22Rv1 (cell line): ENCODE measurements at regions not wholly inside any gene's neighbourhood (a gene's known extent, or its start where the extent isn't known, plus 50 kb on each side); places are given as distances from the start of the nearest gene placed in this dataset.

ENCODE experiments used
- H3K27ac ChIP-seq: fragments of 450-650 bp; 2 replicates; pipeline ENCODE4 v1.5.1; 2017
- ZFX ChIP-seq: fragments of 450-650 bp; IDR thresholded peaks from 2 replicates; pipeline ENCODE4 v1.6.1; 2017; ENCODE audit warnings: antibody characterized with exemption, borderline replicate concordance
- TF ChIP-seq, protein P1 (sequence below): fragments of 450-650 bp; IDR thresholded peaks from 2 replicates; pipeline ENCODE4 v1.5.1; 2017; ENCODE audit warnings: mild to moderate bottlenecking

- H3K27ac ChIP-seq = no peak overlapping the region
- no peak for TF ChIP-seq ZFX
- TF ChIP-seq, protein P1, sequence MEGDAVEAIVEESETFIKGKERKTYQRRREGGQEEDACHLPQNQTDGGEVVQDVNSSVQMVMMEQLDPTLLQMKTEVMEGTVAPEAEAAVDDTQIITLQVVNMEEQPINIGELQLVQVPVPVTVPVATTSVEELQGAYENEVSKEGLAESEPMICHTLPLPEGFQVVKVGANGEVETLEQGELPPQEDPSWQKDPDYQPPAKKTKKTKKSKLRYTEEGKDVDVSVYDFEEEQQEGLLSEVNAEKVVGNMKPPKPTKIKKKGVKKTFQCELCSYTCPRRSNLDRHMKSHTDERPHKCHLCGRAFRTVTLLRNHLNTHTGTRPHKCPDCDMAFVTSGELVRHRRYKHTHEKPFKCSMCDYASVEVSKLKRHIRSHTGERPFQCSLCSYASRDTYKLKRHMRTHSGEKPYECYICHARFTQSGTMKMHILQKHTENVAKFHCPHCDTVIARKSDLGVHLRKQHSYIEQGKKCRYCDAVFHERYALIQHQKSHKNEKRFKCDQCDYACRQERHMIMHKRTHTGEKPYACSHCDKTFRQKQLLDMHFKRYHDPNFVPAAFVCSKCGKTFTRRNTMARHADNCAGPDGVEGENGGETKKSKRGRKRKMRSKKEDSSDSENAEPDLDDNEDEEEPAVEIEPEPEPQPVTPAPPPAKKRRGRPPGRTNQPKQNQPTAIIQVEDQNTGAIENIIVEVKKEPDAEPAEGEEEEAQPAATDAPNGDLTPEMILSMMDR = no peak
Measured at GRCh38 chr14:26070443-26070842, 527.4 kb downstream of the NOVA1 start.

DNA sequence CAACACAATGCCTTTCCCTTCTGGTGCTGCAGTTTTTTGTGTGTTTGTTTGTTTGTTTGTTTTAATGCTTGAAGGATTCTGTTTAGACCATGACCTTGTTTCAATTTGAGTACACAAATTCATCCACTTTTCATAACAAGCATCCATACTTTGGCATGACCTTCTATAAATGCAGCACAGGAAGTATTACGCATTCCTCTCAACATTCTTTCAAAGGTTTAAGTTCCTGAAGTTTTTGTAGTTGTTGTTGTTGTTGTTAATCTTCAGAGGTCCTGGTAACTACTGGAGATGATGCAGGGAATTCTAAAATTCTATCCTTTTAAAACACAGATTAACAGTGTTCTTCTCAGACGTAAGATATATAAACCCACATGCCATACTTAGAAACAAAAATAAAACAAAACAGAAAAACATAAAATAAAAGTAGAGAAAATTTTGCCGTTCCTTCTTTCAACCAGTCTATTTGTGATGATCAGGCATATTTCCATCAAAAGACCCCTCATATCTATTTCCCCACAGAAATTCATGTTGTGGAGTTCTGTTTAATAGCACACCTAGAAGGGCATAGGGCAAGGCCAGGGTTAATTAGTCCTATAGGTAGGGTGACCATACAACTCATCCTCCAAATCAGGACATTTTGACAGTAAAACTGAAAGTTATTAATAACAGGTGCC lies 529.9 kb downstream of the NOVA1 start:
- no peak overlapping the region for H3K27ac ChIP-seq
- TF ChIP-seq ZFX = no peak
- TF ChIP-seq, protein P1 = no peak

- H3K27ac ChIP-seq = no peak overlapping the region
- no peak for TF ChIP-seq ZFX
- TF ChIP-seq, protein P1 = no peak
Measured at GRCh38 chr14:26067341-26067740, 530.5 kb downstream of the NOVA1 start.

DNA sequence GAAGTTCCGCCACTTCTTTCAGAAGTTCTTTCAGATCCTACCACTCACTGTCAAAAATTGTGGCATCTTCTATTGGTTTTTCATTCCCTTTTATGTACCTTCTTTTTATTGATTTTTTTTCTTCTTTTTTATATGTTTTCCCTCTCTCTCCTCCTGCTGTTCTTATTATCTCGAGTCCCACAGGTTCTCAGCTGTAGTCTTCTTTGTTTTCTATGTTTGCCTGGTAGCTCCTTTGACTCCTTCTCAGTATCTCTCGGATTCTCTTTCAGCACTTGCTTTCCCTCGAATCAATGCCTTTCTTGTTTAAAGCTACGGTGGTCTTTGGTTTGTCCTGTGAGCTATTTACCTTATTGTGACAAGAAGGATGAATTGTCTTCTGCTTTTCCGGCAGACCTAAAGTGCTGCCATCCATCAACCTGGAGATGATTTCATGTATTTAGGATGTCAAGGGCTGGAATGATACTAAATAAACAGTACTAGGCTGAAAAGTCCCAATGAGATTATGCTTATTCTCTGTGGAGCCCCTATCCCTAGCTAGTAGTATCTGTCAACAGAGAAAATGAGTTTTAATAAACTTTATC lies 541.7 kb downstream of the NOVA1 start:
- TF ChIP-seq ZFX = no peak
- TF ChIP-seq, protein P1 = no peak
- no peak overlapping the region for H3K27ac ChIP-seq

GRCh38 chr14:26032348-26032747 lies 565.5 kb downstream of the NOVA1 start:
- TF ChIP-seq ZFX = no peak
- TF ChIP-seq, protein P1 = no peak
- H3K27ac ChIP-seq = no peak overlapping the region

- no peak overlapping the region for H3K27ac ChIP-seq
- no peak for TF ChIP-seq ZFX
- TF ChIP-seq, protein P1 = no peak
Measured at GRCh38 chr14:26026384-26026783, 571.4 kb downstream of the NOVA1 start.

DNA sequence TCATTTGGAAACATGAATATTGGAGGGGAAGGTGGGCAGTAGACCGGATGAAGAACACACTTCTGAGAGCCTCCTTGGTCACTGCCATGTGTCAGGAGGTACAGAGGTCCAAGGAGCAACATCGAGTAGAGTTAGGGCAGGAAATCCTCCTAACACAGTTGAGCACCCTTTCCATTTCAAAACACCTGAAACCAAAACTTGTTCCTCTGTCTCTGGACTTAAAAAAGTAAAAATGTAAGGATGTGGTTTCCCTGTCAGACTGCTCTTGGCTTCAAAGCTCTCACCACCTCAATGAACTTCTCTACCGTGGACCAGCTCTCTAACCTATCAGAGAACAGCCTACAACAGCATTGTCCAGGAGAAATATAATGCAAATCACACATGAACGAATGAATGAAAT lies 573.9 kb downstream of the NOVA1 start:
- H3K27ac ChIP-seq = no peak overlapping the region
- TF ChIP-seq, protein P1 = no peak
- TF ChIP-seq ZFX = no peak
